Stimulated activated CD8-positive, alpha-beta memory T cell treated with anti-CD3 and anti-CD28 coated beads, Interleukin-12 subunit alpha, Interleukin-12 subunit beta, amount 100 ng/mL, for 24 hours (primary cell): ENCODE measurements at regions not wholly inside any gene's neighbourhood (a gene's known extent, or its start where the extent isn't known, plus 50 kb on each side); places are given as distances from the start of the nearest gene placed in this dataset.
"Not testable (repeated sequence)": the region's sequence is repeated elsewhere in the genome, so short reads cannot be mapped to it uniquely, and the experiment has no call there.

Experiments used
- DNase-seq: peaks from one replicate; pipeline ENCODE4 v3.0.0-alpha.2; 2020; ENCODE audit errors: extremely low read depth

GRCh38 chr2:125224188-125224587 lies 1199.1 kb downstream of the CNTNAP5 start:
- DNase-seq, result no peak

DNA sequence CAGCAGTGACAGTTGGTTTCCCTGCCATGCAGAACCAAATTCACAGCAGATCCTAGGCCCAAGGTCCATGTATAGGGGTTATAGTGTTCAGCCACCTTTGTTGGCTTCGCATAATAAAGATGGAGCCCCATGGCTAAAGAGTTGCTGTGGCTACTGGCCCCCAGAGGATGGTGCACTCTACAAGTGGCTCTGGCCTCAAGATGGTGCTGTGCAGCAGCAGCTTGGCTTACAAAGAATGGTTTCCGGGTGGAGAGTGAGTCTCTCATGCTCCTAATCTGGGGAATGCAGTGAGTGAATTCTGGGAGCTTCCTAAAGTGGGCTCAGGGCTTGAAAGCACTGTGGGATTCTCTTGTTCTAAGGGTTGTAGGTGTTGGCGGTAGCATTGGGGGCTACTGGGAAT lies 1199.7 kb downstream of the CNTNAP5 start:
- no peak for DNase-seq

DNA sequence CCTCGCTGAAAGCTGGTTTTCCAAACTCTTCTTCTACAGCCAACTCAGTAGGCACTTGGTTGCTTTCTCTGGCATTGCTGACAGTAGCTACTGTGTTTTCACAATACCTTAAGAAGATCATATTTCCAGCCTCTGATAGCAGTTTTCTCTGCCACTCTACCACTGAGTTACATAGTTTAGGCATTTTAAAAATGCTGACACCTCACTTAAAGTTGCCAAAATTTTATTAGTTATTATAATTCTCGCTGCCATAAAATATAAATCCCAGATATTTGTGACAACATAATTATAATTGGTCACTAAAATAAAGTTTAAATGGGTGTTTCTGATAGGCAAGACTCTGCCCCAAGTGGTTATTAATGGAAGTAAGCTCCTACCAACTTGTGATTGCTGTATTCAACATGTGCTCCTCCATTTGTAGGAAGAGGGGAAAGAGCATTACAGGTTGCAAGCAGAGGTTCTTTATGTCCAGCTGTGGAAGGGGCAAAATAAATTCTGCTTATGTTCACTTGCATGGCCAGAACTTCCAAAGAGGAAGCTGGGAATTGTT lies 1202.8 kb downstream of the CNTNAP5 start:
- DNase-seq, result no peak

- no peak for DNase-seq
These were observed 1215.8 kb downstream of the CNTNAP5 start for GRCh38 chr2:125240870-125241269.

- DNase-seq, result no peak
These were observed 1218.0 kb downstream of the CNTNAP5 start for GRCh38 chr2:125243074-125243473.

GRCh38 chr2:125254010-125254409 lies 1228.9 kb downstream of the CNTNAP5 start:
- no peak for DNase-seq

GRCh38 chr2:125259451-125259850 lies 1234.4 kb downstream of the CNTNAP5 start:
- no peak for DNase-seq

- not testable (repeated sequence) for DNase-seq
These were observed 1235.4 kb downstream of the CNTNAP5 start for GRCh38 chr2:125260366-125260930.

GRCh38 chr2:125264453-125264852 lies 1239.4 kb downstream of the CNTNAP5 start:
- no peak for DNase-seq

DNA sequence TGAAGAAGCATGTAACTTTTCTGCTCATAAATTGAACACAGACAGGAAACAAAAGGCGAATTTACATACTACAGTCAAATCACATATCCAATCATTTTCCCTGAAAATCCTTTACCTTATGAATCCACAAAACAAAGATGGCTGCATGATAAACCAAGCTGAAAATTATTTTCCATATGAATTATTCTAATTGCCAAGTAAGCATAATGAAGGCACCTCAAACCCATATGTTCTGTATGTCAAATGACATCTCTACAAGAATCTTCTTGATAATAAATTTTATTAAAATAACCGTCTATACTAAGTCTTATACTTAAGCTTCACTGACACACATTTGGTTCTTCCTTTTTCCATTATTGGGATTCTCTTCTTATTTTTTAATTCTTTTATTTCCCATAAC lies 1242.6 kb downstream of the CNTNAP5 start:
- no peak for DNase-seq

DNA sequence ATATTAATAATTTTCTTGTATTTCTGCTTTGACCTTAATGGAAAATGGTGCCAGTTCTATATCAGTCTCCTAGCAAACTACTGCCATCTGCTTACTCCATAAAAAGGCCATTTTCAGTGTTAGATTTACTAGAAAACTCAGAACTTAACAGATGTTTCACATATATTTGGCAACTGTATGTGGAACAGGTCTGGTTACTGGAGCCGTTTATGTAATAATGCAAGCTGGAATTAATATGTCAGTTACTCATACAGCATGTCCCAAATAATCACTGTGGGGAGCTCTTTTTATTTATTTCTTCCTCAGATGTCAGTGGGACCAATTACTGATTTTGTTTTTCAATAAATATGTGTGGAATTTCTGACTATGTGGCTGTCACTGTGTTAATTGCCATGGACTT lies 1247.6 kb downstream of the CNTNAP5 start:
- no peak for DNase-seq

GRCh38 chr2:125274718-125275117 lies 1249.6 kb downstream of the CNTNAP5 start:
- DNase-seq, result no peak

DNA sequence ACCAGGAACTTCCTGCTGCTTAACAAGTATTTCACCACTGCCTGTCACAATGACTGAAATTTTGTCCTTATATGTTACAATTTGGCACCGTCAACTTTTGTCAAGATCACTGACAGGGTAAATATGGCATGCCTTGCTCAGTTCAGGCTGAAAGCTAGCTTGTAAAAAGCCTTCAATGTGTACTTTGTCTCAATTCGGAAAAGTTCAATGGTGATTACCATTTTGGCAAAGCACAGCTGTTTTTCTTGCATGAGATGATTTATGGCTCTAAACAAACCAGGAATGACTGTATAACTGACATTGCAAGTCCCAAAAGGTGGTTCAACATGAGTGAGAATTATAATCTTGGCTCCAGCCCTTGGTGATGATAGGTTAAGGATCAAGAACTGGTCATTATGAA lies 1255.2 kb downstream of the CNTNAP5 start:
- no peak for DNase-seq

DNA sequence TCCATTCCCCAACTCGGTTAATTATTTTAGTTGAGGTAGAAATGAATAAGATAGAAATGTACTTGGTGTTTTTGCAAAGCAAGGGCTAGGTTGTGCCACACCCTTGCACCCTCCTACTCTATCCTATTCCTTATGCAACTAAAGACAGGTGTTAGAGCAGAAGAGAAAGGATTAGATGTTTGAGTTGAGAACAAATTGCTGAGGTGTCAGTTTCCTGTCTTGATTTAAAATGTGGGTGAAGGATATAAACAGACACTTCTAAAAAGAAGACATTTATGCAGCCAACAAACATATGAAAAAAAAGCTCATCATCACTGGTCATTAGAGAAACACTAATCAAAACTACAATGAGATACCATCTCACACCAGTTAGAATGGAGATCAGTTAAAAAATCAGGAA lies 1256.2 kb downstream of the CNTNAP5 start:
- no peak for DNase-seq

DNA sequence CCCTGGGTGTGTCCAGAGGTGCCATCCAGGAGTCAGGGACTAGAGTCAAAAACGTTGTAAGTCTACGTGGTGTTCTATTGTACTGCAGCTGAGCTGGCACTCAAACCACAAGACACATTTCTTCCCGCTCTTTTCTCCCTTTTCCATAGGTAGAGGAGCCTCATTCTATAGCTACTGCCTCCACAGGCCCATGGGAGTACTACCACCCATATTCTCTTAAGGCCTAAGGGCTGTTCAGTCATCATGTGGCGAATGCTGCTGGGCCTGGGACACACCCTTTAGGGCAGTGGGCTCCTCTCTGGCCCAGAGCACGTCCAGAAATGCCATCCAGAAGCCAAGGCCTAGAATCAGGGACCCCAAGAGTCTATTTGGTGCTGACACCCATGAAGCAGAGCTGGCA lies 1271.7 kb downstream of the CNTNAP5 start:
- DNase-seq, result no peak

- no peak for DNase-seq
These were observed 1285.7 kb downstream of the CNTNAP5 start for GRCh38 chr2:125310657-125311364.

DNA sequence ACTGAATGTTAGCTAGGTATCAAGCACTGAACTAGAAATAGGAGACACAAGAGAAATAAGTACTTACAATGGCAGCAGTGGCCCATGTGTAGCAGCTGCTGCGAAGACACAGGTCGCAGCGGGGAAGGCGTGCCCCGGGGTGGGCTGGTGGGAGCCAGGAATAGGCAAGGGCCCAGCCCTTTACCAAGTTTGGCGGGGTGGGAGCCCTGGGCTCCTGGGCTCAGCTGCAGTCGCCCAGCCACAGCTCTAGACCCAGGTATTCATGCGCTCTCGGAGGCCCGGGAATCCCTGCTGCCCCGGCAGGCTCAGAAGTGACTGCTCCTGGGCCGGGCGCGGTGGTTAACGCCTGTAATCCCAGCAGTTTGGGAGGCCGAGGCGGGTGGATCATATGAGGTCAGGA lies 1287.3 kb downstream of the CNTNAP5 start:
- DNase-seq, result no peak

GRCh38 chr2:125313806-125314205 lies 1288.7 kb downstream of the CNTNAP5 start:
- no peak for DNase-seq

- no peak for DNase-seq
These were observed 1293.7 kb downstream of the CNTNAP5 start for GRCh38 chr2:125318740-125319139.

DNA sequence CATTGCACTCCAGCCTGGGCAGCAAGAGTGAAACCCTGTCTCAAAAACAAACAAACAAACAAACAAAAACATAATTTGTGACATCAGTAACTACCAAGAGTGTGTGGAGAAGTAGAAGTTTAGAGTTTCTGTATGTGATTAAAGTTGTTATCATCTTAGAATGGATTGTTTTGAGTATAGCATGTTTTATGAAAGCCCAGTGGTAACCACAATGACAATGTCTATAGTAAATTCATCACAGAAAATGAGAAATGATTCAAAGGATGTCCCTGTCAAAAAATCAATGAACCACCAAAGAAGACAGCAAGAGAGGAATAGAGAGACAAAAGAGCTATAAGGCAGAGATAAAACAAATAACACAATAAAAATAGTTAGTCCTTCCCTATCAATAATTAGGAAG lies 1299.2 kb downstream of the CNTNAP5 start:
- DNase-seq, result no peak

- DNase-seq, result no peak
These were observed 1305.0 kb downstream of the CNTNAP5 start for GRCh38 chr2:125330133-125330532.

DNA sequence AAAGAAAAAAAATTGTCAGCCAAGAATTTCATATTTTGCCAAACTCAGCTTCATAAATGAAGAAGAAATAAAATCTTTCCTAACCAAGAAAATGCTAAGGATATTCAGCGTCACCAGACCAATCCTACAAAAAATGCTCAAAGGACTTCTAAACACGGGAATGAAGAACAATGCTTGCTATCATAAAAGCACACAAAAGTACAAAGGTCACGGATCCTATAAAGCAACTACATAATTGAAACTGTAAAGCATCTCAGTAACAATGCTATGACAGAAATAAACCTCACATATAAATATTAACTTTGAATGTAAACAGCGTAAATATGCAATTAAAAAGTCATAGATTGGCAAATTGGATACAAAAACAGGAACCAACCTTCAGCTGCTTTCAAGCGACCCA lies 1314.6 kb upstream of the GYPC start:
- DNase-seq, result no peak

- DNase-seq, result not testable (repeated sequence)
These were observed 1302.4 kb upstream of the GYPC start for GRCh38 chr2:125353542-125353941.
